ENCODE measurements at regions not wholly inside any gene's neighbourhood (a gene's known extent, or its start where the extent isn't known, plus 50 kb on each side); places are given as distances from the start of the nearest gene placed in this dataset.

DNA sequence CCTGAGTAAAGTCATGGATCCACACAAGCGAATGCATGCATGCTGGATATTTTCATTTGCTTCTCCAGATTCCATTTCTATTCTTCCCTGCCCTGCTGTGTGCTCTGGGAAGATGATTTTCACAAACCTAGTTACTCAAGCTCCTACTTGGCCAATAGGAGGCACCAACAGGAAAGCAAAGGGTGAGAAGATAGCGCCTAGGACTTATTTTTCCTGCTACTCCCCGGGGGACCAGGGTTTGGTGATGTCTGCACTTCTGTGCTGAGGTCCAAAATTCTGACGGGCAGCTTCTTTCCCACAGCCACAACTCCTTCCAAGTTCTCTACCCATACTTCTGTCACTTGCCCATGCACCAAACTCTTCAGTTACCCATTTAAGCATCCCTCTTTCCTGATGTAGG lies 509.3 kb upstream of the TENM4 start:
- no peak for TF ChIP-seq CTCF (IDR thresholded peaks at IDR 0.05)
- TF ChIP-seq EP300 (IDR thresholded peaks at IDR 0.05) = no peak
- no peak for TF ChIP-seq POLR2A (IDR thresholded peaks at IDR 0.05)
